OCI-LY7 (cell line): ENCODE measurements at regions not wholly inside any gene's neighbourhood (a gene's known extent, or its start where the extent isn't known, plus 50 kb on each side); places are given as distances from the start of the nearest gene placed in this dataset.
"Not testable (repeated sequence)": the region's sequence is repeated elsewhere in the genome, so short reads cannot be mapped to it uniquely, and the experiment has no call there.

ENCODE experiments used
- CTCF ChIP-seq: fragments of 200-600 bp; sonication (generic); conservative IDR thresholded peaks from 2 replicates; pipeline ENCODE4 v1.5.1; 2014; ENCODE audit warnings: mild to moderate bottlenecking, antibody characterized with exemption, low read length, moderate library complexity, mixed read lengths
- EZH2phosphoT487 ChIP-seq: fragments of 200-600 bp; sonication (generic); IDR thresholded peaks from 2 replicates; pipeline ENCODE4 v1.6.1; 2018; ENCODE audit warnings: low read depth, borderline replicate concordance, mild to moderate bottlenecking, mixed run types, antibody characterized with exemption, low read length, moderate library complexity, mixed read lengths

GRCh38 chr3:15993660-15994059 is 180.8 kb upstream of the GALNT15 start:
- not testable (repeated sequence) for TF ChIP-seq CTCF, EZH2phosphoT487
